ENCODE measurements at regions not wholly inside any gene's neighbourhood (a gene's known extent, or its start where the extent isn't known, plus 50 kb on each side); places are given as distances from the start of the nearest gene placed in this dataset.

DNA sequence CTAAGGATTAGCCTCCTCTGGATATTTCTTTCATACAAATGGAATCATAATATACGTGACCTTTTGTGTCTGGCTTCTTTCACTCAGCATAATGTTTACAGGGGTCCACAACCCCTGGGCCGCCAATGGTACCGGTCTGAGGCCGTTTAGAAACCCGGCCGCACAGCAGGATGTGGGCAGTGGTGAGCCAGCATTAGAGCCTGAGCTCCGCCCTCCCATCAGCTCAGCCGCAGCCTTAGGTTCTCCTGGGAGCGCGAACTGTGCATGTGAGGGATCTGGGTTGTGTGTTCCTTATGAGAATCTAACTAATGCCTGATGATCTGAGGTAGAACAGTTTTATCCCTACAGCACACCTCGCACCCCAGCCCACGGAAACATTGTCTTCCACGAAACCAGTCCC, 229.7 kb downstream of the ICE1 start:
- TF ChIP-seq POLR2A (IDR thresholded peaks at IDR 0.05; ENCODE audit: low read length) = no peak
- TF ChIP-seq GATA1 (IDR thresholded peaks at IDR 0.05; ENCODE audit: low read depth, low read length) = no peak

Measured in erythroblast (primary cell).